Occipital lobe (tissue), 1 donor: ENCODE measurements at regions not wholly inside any gene's neighbourhood (a gene's known extent, or its start where the extent isn't known, plus 50 kb on each side); places are given as distances from the start of the nearest gene placed in this dataset.

Experiments
- DNase-seq: peaks from one replicate; lab custom pipeline; 2025; lab: John Stamatoyannopoulos, UW

- DNase-seq = peak; percentile 78
These were observed 109.8 kb downstream of the HFE start for GRCh38 chr6:26196846-26197635.

DNA sequence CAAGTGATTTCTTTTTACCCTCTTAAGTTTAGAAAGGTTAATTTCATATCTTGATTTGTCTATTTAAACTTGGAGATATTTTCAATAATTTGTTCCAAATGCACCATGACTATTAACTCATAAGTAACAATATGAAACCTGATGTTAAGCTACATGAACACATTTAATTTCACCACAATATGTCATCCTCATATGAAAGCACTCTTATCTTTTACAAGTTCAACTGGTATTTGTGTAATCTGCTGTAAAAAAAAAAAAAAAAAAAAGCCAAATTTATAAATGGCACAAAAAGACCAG is 110.4 kb downstream of the HFE start:
- DNase-seq = no peak

GRCh38 chr6:26197933-26198721 is 110.9 kb downstream of the HFE start:
- DNase-seq = no peak

- DNase-seq = no peak
These were observed 111.5 kb downstream of the HFE start for GRCh38 chr6:26198722-26199056.

DNA sequence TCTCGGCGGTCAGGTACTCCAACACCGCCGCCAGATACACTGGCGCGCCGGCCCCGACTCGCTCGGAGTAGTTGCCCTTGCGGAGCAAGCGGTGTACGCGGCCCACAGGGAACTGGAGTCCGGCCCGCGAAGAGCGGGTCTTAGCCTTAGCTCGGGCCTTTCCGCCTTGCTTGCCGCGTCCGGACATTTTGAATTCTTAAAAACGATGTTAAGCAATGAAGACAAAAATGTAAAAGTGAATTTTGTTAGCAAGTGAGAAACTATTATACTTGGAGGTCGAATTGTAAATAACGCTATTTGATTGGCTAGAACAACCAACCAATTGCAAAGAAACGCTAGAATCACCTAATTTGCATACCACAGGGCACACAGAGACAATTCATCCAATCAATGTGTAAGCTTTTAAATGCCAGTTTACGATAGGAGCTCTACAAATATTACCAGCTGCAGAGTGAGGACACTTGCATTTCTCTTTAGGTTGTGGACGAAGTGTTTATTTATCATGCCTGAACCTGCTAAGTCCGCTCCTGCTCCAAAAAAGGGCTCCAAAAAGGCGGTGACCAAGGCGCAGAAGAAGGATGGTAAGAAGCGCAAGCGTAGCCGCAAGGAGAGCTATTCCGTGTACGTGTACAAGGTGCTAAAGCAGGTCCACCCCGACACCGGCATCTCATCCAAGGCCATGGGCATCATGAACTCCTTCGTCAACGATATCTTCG is 112.0 kb downstream of the HFE start:
- peak; percentile 59 for DNase-seq

GRCh38 chr6:26199773-26200764 is 112.8 kb downstream of the HFE start:
- DNase-seq = no peak

DNA sequence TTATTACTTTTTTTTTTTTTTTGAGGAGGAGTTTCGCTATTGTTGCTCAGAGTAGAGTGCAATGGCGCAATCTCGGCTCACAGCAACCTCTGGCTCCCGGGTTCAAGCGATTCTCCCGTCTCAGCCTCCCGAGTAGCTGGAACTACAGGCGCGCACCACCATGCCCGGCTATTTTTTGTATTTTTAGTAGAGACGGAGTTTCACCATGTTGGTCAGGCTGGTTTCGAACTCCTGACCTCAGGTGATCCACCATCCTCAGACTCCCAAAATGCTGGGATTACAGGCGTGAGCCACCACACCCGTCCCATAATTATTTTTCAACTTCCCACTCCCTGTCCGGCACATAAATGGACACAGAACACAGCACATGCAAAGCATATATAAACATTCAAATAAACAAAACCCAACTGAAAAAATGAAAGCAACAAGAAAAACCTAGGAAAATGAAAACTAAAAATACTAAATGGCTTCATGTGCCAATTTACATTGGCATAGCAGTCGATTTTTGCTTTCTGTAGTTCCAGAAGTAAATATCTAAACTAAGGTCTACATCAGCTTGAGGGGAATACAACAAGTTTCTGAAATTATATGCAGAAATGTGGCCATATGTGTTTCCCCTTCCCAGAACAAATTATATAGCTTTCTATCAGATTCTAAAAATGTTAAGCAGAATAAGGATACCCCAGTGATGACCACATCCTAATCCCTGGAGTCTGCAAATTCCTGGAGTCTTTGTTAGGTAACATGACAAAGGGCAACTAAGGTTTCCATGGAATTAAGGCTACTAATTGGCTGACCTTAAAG is 113.9 kb downstream of the HFE start:
- no peak for DNase-seq

DNA sequence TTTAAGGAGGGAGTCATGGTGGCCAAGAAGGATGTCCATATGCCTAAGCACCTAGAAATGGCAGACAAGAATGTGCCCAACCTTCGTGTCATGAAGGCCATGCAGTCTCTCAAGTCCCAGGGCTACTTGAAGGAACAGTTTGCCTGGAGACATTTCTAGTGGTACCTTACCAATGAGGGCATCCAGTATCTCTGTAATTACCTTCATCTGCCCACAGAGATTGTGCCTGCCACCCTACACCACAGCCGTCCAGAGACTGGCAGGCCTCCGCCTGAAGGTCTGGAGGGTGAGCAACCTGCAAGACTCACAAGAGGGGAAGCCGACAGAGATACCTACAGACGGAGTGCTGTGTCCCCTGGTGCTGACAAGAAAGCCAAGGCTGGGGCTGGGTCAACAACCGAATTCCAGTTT is 115.0 kb downstream of the HFE start:
- DNase-seq = no peak

DNA sequence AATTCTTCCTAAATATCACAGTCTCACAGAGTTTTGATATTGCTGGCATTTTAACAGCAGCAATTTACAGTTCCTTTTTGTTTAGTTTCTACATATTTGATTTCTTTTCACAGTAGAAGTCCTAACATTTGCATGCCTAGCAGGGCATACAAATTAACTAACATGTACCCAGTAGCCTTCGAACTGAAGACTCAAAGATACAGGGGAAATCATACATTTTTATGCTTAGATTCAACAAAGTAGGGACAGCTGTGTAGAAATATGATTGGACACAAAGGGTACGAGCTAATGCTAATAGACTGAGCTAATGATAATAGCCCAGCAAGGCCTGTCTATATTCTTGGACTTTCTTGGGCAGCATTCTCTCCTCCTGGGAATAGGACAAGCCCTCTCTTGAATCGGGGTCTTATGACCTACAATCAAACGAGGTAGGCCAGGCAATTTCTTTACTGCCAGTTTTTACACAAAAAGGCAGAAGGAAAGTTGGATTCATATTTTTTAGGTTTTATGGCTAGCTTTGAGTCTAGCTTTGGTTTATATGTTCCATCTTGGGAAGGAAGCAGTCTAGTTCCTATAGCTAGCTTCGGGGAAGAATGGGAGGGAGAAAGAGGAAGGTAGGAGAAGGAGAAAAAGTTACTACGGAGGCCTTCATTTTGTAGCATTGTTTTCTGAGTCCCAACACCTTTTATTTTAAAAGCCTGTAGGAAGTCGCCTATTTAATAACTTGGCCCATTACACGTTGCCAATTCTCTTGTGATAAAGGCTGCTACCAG is 115.8 kb downstream of the HFE start:
- DNase-seq = no peak

DNA sequence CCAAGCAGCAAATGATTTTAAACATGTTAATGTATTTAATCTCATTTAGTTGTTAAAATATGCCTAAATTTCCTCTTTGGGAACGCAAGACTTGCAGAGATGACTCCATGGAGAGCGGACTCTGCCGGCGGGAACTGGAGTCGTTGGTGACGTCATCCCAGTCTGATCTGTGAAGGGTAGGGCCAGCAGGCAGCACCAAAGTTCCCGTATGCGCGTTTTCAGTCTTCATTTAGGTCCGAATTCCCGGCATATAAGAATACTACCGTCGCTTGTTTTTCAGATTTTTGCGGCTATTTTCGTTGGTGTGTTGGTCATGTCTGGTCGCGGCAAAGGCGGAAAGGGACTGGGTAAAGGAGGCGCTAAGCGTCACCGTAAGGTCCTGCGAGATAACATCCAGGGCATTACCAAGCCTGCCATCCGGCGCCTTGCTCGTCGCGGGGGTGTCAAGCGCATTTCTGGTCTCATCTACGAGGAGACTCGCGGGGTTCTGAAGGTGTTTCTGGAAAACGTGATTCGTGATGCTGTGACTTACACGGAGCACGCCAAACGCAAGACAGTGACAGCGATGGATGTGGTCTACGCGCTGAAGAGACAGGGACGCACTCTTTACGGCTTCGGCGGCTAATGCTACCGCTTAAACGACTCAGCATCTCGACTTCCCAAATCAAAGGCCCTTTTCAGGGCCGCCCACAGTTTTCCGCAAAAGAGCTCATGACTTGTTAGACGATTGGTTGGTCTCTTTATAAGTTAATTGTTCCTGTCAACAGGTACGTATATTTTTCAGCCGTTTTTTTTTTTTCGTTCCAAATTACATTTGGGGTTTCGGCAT is 117.3 kb downstream of the HFE start:
- DNase-seq = peak; percentile 93

DNA sequence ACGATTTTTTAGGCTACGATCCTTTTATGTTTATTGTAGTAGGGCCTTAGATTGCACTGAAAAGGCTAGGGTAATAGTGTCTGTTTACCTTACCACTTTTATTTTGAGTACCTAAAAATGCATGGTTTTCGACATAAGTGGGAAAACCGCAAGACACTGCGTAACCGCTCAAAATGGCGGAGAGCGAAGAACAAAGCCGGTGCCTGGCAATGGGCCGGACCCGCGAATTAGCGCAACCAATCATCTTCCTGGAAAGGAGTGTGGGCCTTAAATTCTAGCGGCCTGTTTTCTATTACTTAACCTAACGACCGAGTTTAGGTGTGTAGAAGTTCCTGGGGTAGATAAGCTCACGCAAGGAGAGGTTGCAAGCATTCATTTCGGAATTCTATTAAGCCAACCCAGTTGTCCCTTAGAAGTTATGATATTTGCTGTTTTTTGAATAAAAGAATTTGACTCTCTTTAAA is 118.0 kb downstream of the HFE start:
- peak; percentile 40 for DNase-seq

DNA sequence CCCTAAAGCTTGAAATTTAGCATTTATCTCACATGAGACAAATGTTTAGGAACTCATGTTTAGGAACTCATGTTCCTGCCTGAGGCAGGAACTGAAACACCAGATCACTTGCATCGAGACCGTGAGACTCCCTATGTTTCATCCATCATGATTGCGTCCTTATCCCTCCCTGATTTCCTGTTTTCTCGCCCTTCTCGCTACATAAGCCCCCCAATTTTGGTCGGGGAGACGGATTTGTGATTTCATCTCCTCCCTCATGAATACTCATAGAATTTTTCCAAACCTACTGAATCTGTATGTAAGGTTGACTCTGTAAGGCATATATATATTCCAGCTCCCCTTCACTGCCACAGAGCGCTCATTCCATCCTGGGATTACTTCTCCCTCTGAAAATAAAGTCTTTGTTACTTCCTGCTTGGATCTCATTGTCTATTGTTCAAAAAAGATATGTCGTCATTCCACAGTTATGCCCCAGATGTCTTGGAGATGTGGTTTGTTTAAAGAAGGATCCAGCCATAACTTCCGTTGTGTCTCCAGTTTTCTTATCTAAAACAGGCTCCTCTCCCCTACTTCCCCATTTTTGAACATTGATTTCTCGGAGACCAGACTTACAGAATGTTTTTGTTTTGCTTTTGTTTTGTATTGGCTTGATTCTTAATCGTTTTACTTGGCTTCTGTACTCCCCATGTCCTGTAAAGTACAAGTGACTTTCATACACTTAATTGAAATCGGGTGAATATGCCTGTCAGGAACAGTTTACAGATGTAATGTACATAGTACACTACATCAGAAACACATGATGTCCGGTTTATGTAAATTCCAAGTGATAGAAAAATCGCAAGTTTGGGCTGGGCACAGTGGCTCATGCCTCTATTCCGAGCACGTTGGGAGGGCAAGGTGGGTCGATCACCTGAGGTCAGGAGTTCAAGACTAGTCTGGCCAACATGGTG is 118.7 kb downstream of the HFE start:
- no peak for DNase-seq

DNA sequence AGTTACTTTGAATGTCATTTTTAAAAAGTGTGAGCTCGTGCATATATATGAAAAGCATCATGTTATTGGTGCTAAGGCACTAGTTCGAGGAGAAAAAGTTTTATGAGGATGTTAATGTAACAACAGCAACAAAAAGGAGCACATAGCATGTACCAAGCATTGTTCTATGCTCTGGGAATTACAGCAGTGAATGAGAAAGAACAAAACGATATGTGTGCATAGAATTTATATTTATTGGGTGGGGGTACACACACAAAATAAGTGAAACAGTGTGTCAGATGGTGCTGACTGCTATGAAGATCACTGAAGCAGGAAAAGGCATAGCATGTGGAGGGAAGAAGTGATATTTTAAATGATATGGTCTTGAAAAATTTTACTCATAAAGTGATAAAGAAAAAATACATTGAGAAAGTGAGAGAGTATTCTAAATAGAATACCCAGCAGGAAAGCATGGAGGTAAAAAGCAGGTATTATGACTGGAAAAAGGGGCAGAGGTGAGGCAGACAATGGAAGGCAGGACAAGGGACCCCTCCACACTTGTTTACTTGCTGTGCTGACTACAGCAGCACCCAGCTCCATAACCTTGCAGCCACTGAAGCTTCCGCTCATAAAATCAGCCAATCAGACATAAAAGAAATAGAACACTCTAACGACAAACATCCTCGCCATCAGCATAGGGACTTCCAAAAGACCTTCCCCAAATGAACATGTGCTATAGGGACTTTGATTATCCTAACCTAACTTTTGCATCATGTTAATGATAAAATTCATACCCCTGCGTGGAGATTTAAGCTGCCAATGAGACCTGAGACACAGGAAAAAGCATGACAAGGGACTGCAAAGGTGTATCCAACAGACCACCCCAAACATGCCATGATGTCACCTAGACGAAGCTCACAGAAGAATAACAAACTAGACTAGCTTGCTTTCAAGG is 119.9 kb downstream of the HFE start:
- no peak for DNase-seq

DNA sequence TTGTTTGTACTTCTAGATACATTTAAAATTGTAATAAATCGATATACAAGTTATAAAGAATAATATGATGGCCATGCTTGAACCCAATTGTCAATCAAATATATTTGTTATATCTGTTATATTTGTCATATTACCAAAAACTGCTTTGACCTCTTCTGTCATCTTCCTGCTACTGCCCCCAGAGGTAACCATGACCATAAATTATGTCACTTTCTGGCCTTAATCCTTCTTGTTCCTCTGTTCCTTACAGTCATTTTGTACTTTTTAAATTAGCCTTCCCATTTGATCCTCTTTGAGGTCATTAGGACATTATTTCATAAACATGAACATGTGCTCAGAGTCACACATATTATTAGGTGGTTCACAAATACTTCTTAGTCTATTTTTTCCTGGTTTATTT is 124.7 kb downstream of the HFE start:
- DNase-seq = no peak

DNA sequence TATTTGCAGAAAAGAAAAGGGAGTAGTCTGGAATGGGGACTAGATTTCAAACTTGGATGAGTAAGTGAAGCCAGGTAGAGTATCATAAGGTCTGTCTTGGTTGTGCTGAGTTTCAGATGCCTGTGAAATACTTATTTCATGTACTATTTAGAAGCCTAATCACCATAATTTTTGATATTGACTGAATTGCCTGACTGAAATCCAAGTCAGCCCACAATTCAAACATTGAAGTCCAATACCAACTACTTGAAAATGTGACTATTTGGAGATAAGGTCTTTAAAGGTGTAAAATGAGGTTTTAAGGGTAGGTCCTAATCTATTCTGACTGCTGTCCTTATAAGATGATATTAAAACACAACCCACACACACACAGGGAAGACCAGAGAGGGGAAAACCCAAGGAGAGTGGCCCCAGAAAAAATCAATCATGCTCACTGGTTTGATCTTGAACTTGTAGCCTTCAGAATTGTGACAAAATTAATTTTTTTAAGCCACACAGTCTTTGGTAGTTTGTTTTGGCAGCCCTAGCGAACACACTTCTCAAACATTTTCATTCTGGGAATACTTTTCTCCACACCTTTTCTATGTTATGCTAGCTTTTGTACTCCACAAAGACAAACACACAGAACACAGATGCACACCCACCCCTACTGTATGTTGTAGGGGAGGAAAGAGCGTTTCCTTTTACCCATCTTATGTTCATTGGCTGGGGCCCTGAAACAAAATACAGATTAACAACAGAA is 126.3 kb downstream of the HFE start:
- DNase-seq = no peak
